Right forelimb (tissue), 1 donor: ENCODE measurements at regions not wholly inside any gene's neighbourhood (a gene's known extent, or its start where the extent isn't known, plus 50 kb on each side); places are given as distances from the start of the nearest gene placed in this dataset.
"Not testable (repeated sequence)": the region's sequence is repeated elsewhere in the genome, so short reads cannot be mapped to it uniquely, and the experiment has no call there.

ENCODE experiments used
- DNase-seq: peaks from one replicate; pipeline ENCODE4 v3.0.0-alpha.2; 2018

DNA sequence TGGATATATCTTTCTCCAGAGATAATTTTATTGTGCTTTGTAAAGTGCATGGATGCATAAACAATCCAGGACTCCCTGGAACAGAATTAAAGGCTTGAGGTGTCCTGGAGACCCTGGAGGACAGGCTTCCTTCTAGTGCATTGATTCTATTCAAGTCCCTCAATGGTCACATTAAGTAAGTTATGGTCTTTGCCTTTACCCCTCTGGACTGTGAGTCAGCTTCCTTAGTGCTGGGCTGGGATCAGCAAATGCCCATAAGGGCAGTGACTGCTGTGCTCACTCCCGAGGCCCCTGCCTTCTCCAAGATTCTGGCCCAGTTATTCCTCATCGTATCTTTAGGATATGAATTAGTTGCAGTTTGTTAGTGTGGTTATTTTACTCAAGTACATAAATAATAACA is 178.7 kb upstream of the PRSS58 start:
- DNase-seq, result no peak

DNA sequence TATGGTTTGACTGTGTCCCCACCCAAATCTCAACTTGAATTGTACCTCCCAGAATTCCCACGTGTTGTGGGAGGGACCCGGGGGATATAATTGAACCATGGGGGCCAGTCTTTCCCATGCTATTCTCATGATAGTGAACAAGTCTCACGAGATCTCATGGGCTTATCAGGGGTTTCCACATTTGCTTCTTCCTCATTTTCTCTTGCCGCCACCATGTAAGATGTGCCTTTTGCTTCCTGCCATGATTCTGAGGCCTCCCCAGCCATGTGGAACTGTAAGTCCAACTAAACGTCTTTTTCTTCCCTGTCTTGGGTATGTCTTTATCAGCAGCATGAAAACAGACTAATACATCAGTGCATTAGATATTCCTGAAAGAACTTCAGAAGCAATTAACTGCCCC is 177.7 kb upstream of the PRSS58 start:
- not testable (repeated sequence) for DNase-seq

DNA sequence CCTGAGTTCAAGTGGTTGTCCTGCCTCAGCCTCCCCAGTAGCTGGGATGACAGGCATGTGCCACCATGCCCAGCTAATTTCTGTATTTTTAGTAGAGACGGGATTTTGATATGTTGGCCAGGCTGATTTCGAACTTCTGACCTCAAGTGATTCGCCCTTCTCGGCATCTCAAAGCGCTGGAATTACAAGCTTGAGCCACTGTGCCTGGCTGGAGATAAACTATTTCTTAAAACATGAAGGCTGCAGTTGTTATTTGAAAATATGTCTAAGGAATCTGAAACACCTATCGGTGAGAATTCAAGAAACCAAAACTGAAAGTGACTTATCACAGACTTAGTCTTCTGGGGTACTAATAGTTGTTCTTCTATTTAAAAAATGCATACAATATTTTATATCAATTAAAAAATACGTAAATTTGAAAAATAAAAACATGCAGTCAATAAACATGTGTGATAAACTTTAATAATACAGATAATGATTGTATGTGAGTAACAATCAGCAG is 176.9 kb upstream of the PRSS58 start:
- DNase-seq, result no peak

DNA sequence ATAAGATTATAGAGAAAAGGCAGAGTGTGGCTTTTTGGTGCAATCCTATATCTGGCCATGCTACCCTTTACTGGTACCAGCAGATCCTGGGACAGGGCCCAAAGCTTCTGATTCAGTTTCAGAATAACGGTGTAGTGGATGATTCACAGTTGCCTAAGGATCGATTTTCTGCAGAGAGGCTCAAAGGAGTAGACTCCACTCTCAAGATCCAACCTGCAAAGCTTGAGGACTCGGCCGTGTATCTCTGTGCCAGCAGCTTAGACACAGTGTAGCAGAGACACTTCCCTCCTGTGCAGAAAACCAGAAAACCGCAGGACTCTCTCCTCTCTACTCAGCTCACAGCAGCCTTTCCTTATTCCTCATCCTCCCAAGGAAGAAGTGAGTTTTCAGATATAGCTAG is 176.3 kb upstream of the PRSS58 start:
- DNase-seq, result not testable (repeated sequence)

DNA sequence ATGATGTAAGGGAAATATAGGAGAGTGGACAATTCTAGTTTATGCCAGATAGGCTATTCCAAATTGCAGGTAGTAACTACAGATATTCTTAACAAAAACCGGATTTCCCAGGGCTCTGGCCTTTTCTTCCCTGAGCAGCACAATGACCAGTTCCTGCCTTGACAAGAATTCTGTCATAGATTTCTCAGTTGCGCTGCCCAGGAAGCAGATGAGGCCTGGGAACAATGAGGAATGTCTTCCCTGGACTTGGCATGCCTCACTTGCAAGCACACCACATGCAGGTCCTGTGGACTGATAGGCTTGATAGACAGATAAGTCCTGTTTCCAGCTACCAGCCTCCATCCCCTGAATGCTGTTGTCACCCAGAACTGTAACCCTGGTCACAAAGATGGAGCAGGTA is 174.5 kb upstream of the PRSS58 start:
- DNase-seq, result no peak

DNA sequence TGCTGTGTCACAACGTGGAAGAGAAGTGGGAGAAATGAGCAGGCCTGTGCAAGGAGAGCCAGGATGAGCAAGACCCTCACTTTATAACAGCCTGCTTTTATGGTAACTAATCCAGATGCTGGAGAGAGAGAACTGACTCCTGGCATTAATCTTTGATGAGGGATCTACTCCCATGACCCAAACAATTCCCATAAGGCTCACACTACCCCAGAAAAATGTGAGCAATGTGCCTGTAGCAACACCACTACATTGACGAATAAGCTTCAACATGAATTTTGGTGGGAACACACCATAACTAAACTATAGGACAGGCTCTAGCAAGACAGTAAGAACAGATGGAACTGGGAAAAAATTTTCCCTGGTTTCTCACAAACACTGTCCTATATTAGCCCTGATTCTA is 173.6 kb upstream of the PRSS58 start:
- no peak for DNase-seq

DNA sequence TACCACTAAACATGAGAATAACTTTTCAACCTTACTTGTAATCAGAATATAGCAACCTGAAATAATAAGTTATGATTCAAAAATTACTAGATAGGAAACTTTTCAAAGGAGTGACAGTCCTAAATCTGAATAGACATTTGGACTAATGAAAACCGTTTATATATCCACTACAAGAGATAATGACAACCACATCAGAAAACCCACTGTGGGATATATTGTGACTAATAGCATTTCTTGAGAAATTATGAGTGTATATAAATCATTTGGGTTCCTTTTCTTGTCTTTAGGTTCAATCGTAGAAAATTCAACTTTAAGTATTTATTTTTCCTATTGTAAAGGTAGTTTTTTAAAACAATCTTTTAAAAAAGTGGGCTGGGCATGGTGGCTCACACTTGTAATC is 170.2 kb upstream of the PRSS58 start:
- no peak for DNase-seq

DNA sequence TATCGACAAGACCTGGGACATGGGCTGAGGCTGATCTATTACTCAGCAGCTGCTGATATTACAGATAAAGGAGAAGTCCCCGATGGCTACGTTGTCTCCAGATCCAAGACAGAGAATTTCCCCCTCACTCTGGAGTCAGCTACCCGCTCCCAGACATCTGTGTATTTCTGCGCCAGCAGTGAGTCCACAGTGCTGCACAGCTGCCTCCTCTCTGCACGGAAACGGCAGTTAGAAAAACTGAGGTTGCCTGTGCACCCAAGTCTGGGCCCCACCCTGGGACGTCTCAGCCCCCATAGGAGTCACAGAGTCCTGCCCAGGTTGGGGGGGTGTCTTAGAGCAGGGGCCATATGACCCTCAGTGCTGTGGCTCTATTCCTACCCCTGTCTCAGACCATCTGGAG is 167.4 kb upstream of the PRSS58 start:
- no peak for DNase-seq

DNA sequence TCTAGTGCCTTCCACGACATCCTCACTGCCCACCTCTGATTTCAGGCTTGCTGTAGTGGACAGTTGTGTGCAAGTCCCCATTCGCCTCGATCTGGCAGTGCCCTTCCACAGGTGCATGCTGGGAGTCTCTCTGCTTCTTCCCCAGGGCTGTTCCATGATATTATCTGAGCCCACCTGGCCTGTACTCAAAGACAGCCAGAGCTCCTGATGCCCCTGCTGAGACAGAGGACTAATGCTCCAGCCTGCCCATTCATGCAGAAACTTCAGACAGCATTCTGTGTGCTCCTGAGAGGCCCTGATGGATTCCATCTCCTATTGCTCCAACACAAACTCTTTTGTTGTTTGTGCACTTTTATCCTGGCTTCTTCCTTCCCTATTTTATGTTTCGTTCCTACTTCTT is 164.8 kb upstream of the PRSS58 start:
- no peak for DNase-seq

DNA sequence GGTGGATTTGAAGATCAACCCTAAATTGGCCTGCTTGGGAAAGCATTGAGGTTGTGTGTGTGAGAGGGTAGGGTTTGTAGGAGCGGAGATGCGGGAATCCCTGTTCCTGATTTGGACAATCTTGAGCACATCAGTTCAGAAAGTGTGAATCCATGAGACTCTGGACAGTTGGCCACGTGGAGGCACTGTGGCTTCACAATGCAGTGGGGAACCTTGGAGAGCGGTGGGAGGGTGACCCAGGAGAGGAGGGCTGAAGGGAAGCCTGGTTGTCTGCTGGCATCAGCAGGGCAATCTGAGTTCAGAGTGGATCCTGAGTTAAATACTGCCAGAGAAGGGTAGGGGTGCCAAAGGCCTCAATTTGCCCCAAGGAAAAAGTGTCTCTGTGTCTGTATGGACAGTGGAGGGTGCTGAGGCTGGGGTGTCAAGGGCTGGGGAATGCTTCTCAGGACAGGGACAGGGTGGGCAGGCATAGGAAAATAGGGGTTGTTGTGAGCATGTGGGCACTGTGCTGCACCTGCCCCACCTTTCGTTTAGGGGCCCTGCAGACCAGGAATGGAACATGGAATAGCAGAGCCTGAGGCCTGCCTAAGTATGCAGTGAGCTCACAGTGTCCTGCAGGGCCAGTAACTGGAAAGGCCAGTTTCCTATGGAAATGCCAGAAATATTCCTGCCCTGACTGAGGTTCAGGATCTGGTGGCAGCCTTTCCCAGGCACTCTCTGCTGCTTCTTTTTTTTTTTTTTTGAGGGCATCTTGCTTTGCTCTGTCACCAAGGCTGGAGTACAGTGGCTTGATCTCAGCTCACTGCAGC is 162.9 kb upstream of the PRSS58 start:
- DNase-seq, result no peak

DNA sequence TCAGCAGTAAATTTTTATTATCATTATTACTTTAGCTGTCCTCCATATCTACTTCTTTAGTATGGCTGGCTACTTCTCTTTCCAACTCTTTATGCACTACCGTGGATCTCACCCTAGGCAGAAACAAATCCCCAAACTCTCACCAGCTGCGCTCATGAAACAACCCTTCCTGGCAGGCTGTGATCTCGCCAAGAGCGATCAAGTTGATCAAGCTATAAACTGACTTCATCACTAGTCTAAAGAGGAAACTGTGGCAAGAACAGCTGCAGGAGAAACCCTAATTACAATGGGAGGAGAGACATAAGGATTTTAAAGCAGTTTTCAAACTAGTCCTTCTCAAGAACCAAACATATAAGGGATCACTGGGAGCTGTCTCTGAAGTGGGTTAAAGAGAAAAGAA is 160.5 kb upstream of the PRSS58 start:
- DNase-seq, result no peak

DNA sequence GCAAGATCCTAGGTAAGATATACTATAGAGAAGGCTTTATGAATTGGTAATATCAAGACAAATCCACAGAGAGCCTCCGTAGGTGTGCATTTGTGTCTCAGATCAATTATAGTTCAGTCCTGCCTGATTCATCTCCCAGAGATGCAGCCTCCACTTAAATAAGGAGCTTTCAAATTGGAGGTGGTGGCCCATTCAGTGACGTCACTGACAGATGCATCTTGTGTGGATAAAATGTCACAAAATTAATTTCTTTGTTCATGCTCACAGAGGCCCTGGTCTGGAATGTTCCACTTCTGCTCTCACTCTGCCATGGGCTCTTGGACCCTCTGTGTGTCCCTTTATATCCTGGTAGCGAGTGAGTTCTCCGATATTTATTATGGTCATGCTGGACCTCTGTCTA is 157.1 kb upstream of the PRSS58 start:
- no peak for DNase-seq

DNA sequence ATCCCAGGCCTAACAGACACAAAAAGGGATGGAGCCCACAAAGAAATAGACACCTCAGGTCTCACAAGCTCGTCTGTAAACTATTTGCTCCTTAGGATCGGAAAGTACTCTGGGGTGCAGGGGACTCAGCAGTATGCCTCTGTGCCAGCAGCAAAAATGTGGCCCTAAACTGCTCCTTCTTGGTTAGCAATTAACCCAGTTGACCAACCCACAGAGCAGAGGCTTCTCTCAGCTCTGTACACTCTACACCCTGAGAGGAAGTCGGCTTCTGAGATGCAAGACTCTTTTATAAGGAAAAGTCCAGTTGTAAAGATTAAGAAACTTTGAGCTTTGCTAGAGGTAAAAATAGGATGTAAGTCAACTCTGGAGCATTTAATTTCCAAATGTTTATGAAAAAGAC is 156.3 kb upstream of the PRSS58 start:
- no peak for DNase-seq

DNA sequence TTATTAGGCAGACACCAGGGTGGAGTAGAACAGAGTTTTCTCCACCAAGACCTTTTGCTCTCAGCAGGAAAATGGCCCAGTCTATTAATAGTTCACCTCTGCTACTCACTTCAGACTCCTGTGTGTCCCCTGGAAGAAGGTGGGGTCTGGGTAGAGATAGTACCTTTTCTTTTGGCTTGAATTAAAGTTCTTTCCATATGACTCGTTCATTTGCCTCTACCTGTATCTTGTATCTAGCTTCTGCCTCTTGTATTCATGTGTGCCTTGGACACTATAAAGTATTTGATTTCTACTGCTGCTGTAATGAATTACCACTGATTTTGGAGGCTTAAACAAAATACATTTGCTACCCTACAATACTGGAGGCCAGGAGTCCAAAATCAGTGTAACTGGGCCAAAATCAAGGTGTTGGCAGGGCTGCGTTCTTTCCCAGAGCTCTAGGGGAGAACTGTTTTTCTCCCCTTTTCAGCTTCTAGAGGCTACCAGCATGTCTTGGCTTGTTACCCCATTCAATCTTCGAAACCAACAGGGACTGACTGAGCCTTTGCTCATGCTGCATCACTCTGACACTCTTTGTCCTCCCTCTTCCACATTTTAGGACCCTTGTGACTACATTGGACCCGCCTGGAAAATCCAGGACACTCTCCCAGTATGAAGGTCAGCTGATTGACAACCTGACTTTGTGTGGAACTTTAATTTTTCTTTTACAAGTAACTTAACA is 155.6 kb upstream of the PRSS58 start:
- DNase-seq, result no peak

DNA sequence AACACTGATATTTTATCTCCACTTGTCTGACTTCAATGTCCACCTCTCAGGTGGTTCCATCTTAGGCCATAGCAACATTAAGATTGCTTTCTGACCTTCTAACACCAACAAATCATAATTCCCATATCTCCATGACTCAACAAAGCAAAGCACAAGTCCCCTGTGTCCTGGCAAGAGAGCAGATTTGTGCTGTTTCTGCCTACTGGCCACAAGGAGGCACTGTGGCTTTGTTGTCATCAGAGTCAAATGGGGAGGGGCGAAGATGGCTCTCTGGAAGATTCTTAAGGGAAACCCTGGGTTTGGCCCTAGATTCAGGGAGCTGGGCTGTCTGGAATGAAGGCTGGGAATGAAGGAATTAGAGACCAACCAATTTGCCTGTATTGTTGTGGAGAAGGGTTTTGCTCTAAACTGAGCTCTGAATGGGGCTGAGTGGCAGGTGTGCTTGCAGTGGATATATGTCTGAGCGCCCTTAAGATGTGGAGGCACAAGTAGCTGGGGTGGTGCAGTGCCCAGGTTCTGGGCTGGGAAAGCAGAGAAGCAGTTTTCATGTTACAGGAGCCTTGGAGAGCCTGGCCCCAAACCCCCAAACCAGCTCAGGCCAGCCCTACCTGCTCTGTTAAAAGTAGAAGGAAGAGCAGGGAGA is 154.8 kb upstream of the PRSS58 start:
- DNase-seq, result no peak

DNA sequence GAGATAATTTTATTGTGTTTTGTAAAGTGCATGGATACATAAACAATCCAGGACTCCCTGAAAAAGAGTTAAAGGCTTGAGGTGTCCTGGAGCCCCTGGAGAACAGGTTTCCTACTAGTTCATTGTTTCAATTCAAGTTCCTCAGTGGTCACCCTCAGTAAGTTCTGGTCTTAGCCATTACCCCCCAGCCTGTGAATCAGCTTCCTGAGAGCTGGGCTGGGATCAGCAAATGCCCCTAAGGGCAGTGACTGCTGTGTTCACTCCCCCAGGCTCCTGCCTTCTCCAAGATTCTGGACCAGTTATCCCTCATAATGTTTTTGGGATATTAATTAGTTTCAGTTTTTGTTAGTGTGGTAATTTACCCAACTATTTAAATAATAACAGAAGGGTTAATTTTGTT is 151.6 kb upstream of the PRSS58 start:
- DNase-seq, result no peak

DNA sequence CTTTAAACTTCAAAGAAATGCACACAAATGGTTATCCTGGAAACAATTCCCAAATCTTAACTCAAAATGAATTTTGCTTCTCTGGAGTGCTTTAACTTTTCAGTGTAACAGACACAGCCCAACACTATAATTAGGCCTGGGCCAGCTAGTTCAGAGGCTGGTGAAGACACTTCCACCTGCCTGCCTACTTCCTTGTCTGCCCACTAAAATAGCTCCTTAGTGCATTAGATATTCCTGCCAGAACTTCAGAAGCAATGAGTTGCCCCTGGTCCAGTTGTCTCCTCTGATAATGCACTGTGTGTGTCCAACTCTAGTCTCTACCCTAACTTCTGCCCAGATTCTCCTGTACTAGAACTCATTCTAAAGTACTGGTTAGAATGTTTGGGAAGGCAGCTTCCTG is 150.9 kb upstream of the PRSS58 start:
- no peak for DNase-seq

DNA sequence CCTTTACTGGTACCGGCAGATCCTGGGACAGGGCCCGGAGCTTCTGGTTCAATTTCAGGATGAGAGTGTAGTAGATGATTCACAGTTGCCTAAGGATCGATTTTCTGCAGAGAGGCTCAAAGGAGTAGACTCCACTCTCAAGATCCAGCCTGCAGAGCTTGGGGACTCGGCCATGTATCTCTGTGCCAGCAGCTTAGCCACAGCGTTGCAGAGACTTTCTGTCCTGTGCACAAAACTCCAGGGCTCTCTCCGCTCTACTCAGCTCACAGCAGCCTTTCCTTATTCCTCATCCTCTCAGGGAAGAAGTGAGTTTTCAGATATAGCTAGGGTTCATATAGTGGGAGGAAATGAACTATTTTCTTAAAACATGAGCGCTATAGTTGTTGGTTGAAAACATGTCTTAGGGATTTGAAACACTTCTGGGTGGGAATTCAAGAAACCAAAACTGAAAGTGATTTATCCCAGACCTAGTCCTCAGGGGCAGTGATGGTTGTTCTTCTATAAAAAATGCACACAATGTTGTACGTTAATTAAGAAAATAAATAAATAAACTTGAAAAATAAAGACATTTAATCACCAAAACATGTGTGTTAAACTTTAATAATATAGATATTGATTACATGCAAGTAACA is 150.2 kb upstream of the PRSS58 start:
- no peak for DNase-seq

DNA sequence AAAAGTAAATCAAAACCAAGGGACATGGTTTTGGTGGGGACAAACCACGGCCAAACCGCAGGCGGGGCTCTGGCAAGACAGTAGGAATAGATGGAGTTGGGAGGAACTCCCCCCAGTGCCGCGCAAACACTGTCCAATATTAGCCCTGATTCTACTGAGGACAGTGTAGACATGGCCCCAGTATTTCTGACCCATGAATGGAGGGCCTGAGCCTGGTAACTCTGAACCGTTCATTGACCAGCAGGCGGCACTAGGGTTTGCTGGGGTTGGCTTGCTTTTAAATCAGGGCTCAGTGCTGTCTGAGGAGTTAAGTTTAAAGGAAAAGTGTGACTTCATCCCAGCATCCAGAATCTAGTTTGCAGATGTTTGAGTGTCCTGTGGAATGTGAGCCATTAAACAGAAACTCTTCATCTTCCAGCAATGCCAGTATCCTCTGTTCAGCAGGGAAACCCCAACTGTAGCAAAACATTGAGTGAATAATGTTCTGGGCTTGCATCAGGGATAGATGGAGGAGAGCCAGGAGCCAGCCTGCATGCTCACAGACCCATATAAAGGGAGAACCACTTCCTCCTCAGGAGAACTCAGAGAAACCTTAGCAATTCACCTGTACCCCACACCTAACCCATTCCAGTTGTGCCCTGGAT is 147.4 kb upstream of the PRSS58 start:
- DNase-seq, result no peak

DNA sequence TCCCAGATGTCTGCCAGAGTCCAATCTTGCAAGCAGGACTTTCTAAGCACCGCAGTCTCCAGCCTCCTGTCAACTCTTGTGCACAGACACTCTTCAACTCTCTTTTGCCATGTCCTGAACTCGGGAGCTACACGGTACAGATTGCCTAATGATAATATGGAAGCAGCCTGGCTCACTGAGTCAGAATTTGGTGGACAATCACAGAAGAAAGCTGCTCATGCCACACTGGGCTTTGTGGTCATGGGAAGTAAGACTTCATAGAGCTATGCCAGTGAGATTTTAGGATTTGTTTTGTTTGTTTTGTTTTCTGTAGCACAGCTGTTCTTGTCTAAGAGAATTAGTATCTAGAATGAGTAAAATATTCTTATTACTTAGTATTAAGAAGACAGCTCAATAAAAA is 144.1 kb upstream of the PRSS58 start:
- DNase-seq, result no peak

DNA sequence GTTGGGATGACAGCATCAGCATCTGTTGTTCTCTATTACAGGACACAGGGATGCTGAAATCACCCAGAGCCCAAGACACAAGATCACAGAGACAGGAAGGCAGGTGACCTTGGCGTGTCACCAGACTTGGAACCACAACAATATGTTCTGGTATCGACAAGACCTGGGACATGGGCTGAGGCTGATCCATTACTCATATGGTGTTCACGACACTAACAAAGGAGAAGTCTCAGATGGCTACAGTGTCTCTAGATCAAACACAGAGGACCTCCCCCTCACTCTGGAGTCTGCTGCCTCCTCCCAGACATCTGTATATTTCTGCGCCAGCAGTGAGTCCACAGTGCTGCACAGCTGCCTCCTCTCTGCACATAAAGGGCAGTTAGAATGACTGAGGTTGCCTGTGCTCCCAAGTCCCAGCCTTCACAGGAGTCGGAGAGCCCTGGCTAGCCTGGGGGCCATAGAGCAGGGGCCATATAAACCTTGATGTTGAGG is 142.2 kb upstream of the PRSS58 start:
- no peak for DNase-seq

DNA sequence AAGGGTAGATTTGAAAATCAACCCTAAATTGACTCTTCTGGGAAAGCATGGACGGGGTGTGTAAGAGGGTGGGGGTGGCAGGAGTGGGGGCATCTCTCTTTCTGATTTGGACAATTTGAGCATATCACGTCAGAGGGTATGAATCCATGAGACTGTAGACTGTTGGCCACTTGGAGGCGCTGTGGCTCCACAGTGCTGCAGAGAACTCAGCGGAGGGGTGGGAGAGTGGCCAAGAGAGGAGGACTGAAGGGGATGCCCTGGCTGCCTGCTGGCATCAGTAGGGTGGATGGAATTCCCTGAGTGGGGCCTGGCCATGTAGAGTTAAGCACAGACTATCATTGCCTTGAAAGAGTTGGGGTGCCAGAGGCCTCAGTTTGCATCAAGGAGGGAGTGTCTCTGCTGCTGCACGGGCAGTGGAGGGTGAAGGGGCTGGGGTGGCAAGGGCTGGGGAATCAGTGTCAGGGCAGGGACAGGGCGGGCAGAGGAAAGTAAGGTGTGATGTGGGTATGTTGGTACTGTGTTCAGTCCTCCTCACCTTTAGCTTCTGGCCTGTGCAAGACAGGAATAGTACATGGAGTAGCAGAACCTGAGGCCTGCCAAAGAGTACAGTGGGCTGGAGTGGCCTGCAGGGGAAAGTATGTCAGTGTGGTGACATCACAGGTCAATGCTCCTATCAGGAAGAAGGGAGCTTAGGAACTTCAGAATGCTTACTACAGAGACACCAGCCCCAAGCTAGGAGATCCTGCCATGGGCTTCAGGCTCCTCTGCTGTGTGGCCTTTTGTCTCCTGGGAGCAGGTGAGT is 133.5 kb upstream of the PRSS58 start:
- DNase-seq, result no peak
